B cell (primary cell): ENCODE measurements at regions not wholly inside any gene's neighbourhood (a gene's known extent, or its start where the extent isn't known, plus 50 kb on each side); places are given as distances from the start of the nearest gene placed in this dataset.

ENCODE experiments used
- EZH2 ChIP-seq: IDR thresholded peaks from 2 replicates; pipeline ENCODE4 v1.6.1; 2012; ENCODE audit warnings: borderline replicate concordance, low read depth, mild to moderate bottlenecking, moderate library complexity, low read length; ENCODE audit not compliant: insufficient read depth, poor library complexity, severe bottlenecking
- TF ChIP-seq, protein P1 (sequence below): fragments of 200-600 bp; IDR thresholded peaks from one replicate; pipeline ENCODE4 v1.8.0; 2022; ENCODE audit warnings: antibody characterized with exemption, mild to moderate bottlenecking

DNA sequence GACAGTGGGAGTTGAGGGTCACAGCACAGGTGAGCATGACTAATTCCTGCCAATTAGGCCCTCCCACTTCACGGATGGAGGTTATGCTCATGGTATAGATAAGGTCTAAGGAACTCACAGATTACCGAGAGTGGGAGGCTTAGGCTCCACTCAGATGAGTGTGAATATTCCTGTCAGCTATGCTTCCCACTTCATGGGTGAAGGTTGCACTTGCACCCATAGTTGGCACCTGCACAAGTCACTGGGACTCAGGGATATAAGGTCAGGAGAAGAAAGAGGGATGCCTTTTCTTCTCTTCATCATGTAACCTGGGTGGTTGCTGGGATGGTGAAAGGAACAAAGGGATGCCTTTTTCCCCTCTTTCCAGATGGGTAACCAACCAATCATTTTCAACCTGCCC is 264.9 kb upstream of the TNC start:
- no peak for TF ChIP-seq EZH2
- TF ChIP-seq, protein P1, sequence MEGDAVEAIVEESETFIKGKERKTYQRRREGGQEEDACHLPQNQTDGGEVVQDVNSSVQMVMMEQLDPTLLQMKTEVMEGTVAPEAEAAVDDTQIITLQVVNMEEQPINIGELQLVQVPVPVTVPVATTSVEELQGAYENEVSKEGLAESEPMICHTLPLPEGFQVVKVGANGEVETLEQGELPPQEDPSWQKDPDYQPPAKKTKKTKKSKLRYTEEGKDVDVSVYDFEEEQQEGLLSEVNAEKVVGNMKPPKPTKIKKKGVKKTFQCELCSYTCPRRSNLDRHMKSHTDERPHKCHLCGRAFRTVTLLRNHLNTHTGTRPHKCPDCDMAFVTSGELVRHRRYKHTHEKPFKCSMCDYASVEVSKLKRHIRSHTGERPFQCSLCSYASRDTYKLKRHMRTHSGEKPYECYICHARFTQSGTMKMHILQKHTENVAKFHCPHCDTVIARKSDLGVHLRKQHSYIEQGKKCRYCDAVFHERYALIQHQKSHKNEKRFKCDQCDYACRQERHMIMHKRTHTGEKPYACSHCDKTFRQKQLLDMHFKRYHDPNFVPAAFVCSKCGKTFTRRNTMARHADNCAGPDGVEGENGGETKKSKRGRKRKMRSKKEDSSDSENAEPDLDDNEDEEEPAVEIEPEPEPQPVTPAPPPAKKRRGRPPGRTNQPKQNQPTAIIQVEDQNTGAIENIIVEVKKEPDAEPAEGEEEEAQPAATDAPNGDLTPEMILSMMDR, result no peak
